HG03175 (cell line): ENCODE measurements at regions not wholly inside any gene's neighbourhood (a gene's known extent, or its start where the extent isn't known, plus 50 kb on each side); places are given as distances from the start of the nearest gene placed in this dataset.
"Not testable (repeated sequence)": the region's sequence is repeated elsewhere in the genome, so short reads cannot be mapped to it uniquely, and the experiment has no call there.

Experiments used
- ATAC-seq: cut with Tn5 transposase; IDR thresholded peaks from one replicate; pipeline ENCODE4 v1.9.1; 2021; ENCODE audit warnings: mild to moderate bottlenecking, moderate library complexity; ENCODE audit not compliant: unreplicated experiment

DNA sequence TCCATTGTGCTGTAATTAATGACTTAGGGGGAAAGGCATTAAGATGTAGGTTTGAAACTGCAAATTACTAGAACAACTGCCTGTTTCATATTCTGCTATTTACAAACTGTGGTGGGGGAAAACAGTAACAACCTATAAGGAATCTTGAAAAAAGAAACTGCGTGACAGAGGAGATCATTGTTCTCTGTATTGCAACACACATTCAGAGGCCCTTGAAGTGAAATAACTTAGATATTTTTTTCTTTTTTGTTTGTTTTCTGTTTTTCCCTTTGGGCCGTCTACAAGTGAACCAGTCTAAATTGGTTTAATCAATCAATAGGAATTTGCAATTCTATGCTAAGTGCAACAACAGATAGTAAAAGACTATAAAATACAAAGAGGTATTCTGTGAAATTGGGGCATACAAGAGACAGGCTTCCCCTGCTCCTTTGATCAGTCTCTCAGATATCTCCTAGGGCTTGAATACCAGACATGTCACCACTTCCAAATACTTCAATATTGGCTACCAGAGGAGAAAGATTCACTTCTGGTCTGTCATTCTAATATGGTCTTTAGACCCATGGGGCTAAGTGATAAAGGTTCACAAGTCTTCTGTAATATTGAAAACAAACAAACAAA is 2055.1 kb upstream of the CELF4 start:
- ATAC-seq, result no peak

GRCh38 chr18:39618265-39619003 is 2052.8 kb upstream of the CELF4 start:
- ATAC-seq, result no peak

DNA sequence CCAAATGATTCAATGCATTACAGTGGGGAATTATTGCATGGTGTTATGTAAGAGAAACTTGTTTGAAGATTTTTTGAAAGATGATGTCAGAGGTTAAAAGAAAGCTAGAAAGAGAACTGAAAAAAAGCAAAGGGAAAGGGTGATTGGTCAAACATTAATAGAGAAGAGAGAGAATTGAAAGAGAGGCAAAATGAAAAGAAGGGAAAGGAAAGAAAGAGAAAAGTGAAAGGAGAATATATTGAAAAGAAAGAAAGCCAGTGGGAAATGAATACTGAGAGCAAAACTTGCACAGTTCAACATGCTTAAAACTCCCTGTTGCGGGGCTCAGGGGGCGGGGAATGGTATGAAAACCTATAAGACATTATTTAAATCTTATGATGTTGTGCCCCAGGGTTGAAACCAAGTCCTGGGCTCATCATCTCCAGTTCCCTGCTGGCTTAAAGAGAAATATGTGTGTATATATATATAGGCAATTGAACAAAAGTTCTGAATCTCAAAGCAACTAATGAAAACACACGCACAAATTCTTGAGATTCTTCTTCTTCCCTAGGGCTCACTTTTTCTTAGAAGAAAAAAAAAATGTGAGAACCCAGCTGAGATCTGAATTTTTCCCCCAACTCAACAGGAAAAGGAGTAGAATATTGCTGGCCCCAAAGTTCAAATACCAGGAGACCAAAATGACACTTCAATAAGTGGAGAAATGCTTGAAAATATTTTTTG is 2045.9 kb upstream of the CELF4 start:
- ATAC-seq, result no peak

- ATAC-seq, result no peak
Measured at GRCh38 chr18:39607034-39607433, 2041.4 kb upstream of the CELF4 start.

- no peak for ATAC-seq
Measured at GRCh38 chr18:39604836-39605235, 2039.2 kb upstream of the CELF4 start.

GRCh38 chr18:39602131-39602530 is 2036.5 kb upstream of the CELF4 start:
- no peak for ATAC-seq

- ATAC-seq, result no peak
Measured at GRCh38 chr18:39600894-39601293, 2035.3 kb upstream of the CELF4 start.

GRCh38 chr18:39599251-39599650 is 2033.7 kb upstream of the CELF4 start:
- no peak for ATAC-seq

- ATAC-seq, result no peak
Measured at GRCh38 chr18:39596891-39597290, 2031.3 kb upstream of the CELF4 start.

DNA sequence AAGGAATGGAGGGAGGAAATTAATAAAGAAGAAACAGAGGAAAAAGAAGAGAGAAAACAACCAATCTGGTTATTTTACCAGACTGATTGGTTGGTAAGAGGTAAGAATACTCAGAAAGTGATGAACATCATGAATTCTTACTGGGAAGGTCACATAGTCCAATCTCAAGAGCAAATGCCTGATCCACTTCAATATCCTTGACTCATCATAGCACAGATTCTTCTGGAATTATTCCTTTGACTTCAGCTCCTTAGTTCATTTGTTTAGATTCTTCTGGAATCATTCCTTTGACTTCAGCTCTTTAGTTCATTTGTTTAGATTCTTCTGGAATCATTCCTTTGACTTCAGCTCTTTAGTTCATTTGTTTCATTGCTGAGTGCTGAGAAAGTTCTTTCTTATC is 2030.6 kb upstream of the CELF4 start:
- ATAC-seq, result no peak

DNA sequence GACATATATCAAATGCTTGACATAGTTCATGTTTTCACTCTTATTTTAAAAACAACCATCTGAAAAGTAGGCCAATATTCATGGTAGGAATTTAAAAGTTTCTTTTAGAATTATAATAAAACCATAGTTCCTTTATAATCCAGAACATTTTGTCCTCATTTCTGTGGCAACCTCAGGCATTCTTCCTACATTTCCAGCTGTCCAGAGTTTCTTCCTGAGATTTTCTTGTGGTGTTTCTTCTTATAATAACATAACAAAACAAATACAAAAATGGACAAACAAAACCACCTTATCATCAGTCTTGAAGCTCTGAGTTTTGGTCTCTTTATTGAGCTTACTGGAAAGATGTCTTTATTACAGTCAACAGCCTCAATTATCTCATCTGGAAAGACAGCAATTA is 2028.6 kb upstream of the CELF4 start:
- no peak for ATAC-seq

DNA sequence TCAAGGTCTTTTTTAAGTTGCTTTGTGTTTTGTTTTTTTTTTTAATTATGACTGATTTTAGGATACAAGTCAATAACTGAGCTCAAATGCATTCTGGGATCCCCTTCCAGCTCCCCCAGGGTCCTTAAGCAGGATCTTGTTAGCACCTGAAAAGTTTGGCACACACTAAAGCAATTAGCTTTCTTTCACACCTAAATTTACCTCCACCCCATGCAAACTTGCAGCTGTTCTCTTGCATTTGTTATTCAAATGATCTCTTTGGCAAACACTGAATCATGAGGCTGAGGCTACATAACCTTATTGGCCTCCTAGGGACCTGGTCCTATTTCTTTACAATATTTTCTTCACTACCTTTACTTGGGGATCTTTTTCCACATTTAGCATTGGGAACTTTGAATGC is 2026.1 kb upstream of the CELF4 start:
- ATAC-seq, result no peak

GRCh38 chr18:39589496-39589895 is 2023.9 kb upstream of the CELF4 start:
- no peak for ATAC-seq

DNA sequence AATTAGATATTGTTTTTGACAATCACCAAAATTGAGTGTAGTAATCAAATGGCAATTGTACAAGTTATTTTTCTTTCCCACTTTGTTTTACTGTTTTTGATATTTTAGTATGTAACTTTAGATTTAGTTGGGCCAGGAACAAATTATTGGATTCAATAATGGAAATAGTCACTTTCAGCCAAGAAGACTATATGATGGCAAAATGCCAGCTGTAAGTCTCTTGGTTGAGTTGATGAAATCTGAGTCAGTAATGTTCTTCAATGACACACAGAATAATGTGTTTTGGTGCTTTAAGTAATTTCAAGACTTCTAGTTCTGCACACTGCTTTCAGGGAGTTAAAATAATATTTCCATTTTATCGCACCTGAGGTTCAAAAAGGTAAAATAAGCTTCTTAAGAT is 2022.0 kb upstream of the CELF4 start:
- ATAC-seq, result no peak

DNA sequence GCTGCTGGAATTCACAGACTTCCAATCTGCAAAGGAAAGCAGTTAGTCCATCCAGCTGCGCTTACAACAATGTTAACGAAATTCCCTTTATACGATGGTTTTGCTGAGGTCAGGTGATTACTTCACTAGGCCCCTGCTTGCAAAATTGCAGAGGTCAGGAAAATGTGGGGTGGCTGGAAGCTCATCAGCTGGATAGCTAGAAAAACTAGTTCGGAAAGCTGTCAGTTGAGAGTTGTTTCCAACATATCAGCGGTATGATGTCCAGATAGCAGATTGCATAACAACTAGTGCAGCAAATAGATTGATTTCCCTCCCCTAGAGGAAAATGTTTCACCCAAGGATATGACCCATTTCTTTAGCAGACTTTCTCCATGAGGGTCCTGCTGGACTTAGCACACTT is 2021.1 kb upstream of the CELF4 start:
- ATAC-seq, result no peak

DNA sequence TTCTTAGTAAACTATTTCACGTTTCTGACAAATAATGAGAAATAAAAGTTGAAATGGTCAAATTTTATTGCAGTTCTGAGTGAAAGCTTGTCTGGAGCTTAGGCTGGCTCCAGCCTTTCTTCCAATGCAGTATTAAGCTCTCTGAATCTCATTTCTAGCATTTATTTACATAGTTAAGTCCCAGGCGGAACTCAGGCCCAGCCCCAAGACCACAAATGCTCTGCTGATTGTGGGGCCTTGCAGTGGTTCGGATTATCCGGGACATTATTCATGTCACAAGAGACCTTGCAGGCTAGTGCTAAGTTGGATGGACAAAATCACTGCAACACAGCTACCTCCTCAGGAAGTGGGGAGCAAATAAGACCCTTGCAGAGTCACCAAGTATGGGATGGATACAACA is 2009.3 kb upstream of the CELF4 start:
- no peak for ATAC-seq

GRCh38 chr18:39571511-39571910 is 2005.9 kb upstream of the CELF4 start:
- ATAC-seq, result no peak

DNA sequence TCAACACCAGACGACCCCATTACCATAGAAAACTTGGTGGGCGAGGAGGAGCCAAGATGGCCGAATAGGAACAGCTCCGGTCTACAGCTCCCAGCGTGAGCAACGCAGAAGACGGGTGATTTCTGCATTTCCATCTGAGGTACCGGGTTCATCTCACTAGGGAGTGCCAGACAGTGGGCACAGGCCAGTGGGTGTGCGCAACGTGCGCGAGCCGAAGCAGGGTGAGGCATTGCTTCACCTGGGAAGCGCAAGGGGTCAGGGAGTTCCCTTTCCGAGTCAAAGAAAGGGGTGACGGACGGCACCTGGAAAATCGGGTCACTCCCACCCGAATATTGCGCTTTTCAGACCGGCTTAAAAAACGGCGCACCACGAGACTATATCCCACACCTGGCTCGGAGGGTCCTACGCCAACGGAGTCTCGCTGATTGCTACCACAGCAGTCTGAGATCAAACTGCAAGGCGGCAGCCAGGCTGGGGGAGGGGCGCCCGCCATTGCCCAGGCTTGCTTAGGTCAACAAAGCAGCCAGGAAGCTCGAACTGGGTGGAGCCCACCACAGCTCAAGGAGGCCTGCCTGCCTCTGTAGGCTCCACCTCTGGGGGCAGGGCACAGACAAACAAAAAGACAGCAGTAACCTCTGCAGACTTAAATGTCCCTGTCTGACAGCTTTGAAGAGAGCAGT is 2000.1 kb upstream of the CELF4 start:
- ATAC-seq, result not testable (repeated sequence)

- ATAC-seq, result no peak
Measured at GRCh38 chr18:39564716-39565115, 1999.1 kb upstream of the CELF4 start.

DNA sequence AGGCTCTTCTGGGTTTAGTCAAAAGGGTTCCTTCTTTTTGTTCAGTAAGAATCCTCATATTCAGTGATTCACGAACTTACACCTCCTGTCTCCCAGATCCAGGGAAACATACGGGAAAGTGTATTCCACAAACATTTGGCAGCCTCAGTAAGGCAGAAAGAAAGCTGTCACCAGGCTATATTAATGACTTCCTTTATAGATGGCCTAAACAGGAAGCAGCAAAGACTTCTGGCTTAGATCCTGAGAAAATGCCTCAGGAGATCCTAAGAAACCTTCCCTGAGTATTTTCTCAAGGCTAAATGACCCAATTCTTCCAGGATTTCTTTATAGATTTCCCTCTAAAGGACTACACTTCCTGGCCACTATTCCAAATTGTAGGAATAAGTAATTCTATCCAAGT is 1995.5 kb upstream of the CELF4 start:
- ATAC-seq, result no peak

DNA sequence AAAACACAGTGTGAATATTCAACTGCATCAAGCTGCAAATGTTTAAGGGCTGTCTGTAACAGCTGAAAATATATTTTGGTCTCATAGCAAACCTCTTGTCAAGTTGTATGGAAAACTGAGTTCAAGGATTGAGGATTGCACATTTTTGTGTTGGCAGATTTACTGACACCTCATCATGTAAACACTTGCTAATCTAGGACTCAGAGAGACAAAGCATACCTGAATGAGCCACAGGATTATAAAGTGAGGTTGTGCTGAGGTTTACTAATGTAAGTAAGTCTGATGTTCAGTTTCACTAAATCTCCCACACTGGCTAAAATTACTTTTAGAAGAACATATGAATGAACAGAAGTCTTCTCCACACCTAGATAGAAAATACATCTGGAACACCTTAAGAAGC is 1993.1 kb upstream of the CELF4 start:
- ATAC-seq, result no peak

DNA sequence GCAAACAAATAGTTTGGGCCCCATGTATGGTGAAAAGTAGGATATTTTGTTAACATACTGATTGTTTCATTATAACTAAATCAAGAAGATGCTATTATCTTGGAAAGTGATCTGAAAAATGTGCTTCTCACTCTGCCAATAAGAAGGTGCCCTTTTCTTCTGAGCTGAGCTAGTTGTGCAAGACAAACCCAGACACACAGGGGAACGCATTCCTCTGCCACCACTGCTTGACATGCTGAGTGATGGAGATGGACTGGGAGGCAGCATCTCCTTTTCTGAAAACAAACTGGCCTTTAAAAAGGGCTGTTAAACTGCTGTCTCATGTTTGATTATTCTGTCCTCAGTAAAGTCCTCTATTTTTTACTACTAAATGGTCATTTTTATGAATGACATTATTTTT is 1989.9 kb upstream of the CELF4 start:
- ATAC-seq, result no peak
